Right lobe of liver (tissue), 6 donors: ENCODE measurements at regions not wholly inside any gene's neighbourhood (a gene's known extent, or its start where the extent isn't known, plus 50 kb on each side); places are given as distances from the start of the nearest gene placed in this dataset.

ENCODE experiments used
- ATAC-seq, 4 donors: fragments of 200-7000 bp; cut with Tn5 transposase; one replicate each; pipeline ENCODE4 v1.9.1; 2020; ENCODE audit warnings: mild to moderate bottlenecking in 4 of 4, moderate library complexity in 4 of 4
- DNase-seq, 3 donors: peaks; one replicate each; pipeline ENCODE4 v3.0.0-alpha.2; 2020
- H3K27ac ChIP-seq, 3 donors: fragments of 200-600 bp; one replicate each; pipeline ENCODE4 v1.8.0; 2022
- H3K27me3 ChIP-seq, 2 donors: fragments of 200-600 bp; one replicate each; pipeline ENCODE4 v1.8.0; 2022
- H3K36me3 ChIP-seq, 4 donors: fragments of 200-600 bp; sonication (generic) in 1 of 4; one replicate each; pipeline versions ENCODE4 v1.5.1 to v1.8.0; 2017 to 2022; ENCODE audit warnings: control low read depth in 1 of 4
- H3K4me1 ChIP-seq, 4 donors: fragments of 200-600 bp; sonication (generic) in 1 of 4; one replicate each; pipeline versions ENCODE4 v1.5.1 to v1.8.0; 2017 to 2022; ENCODE audit warnings: control low read depth in 1 of 4
- H3K4me3 ChIP-seq, 3 donors: fragments of 200-600 bp; one replicate each; pipeline ENCODE4 v1.8.0; 2022
- H3K9me3 ChIP-seq, 4 donors: fragments of 200-600 bp; sonication (generic) in 1 of 4; one replicate each; pipeline versions ENCODE4 v1.5.1 to v1.8.0; 2017 to 2022; ENCODE audit warnings: control low read depth in 1 of 4
- CTCF ChIP-seq, 4 donors: fragments of 200-600 bp in 3 of 4; fragments of 450-650 bp in 1 of 4; IDR thresholded peaks; one replicate each; pipeline versions ENCODE4 v1.5.1 to v1.8.0; 2016 to 2022; ENCODE audit warnings: antibody characterized with exemption in 4 of 4, mild to moderate bottlenecking in 2 of 4
- POLR2A ChIP-seq: fragments of 450-650 bp; IDR thresholded peaks from one replicate; pipeline ENCODE4 v1.6.1; 2017; ENCODE audit warnings: antibody characterized with exemption, mild to moderate bottlenecking
- WGBS: methylation state at CpG from one replicate; pipeline ENCODE4 v1.1.6; 2018; ENCODE audit warnings: low coverage, low lambda C conversion rate; ENCODE audit not compliant: insufficient coverage; ENCODE audit errors: missing lambda C conversion rate; 5-methylcytosine and 5-hydroxymethylcytosine counted together
- intact Hi-C, 2 donors: fragments of 100-400 bp; cut with DNase I; formaldehyde crosslinking; loops; one replicate each; pipeline versions ENCODE4 v1.11.2 to v1.14.1; 2022
- donor health status: DM: no; HTN: yes; CAD: no.
- donor health status: DM: no; HTN: no; CAD: no.
- donor health status: DM: no; HTN: no; CAD: no.
- donor health status: DM: no; HTN: yes; CAD: no.
- donor health status: DM: no; HTN: yes; CAD: no.

GRCh38 chr1:221397606-221398005, 344.3 kb downstream of the DUSP10 start:
- Histone ChIP-seq H3K4me1 (no peaks in the 10 kb centered on the region), H3K27me3 (no peaks in the 10 kb centered on the region), H3K36me3 (no peaks in the 10 kb centered on the region), H3K9me3 (no peaks in the 10 kb centered on the region), H3K4me3 (no peak overlapping the region), H3K27ac (no peak overlapping the region)
- WGBS, result 67% methylated on average over 1 of the region's 3 CpGs
- ATAC-seq (no peak), DNase-seq (no peak)
- intact Hi-C loops, result no loop called here
- no peak for TF ChIP-seq CTCF (IDR thresholded peaks at IDR 0.05)
- no peak for TF ChIP-seq POLR2A

DNA sequence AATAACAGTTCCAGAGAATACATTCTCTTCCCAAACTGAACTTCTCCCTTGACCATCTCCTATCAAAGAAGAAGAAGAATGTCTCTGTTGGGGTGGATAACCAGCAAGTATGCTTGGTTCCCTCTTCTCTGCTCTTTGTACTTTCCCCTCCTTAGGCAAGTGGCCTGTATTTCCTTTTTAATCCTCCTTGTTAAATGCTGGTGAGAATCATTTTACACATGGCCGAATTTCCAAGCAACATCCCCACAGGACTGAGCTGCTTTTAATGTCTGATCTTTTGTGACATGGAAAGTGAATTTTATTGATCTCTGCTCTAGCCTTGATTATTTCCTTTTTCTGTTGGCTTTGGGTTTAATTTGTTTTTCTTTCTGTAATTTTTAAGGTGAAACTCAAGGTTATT, 336.7 kb downstream of the DUSP10 start:
- Histone ChIP-seq H3K4me1 (no peaks in the 10 kb centered on the region), H3K36me3 (no peaks in the 10 kb centered on the region), H3K27ac (no peak overlapping the region), H3K27me3 (no peaks in the 10 kb centered on the region), H3K4me3 (no peak overlapping the region), H3K9me3 (no peaks in the 10 kb centered on the region)
- ATAC-seq (no peak), DNase-seq (no peak)
- 62% methylated on average over 1 of the region's 1 CpG for WGBS
- intact Hi-C loops, result no loop called here
- TF ChIP-seq CTCF (IDR thresholded peaks at IDR 0.05) (no peak), POLR2A (no peak)

- ATAC-seq (no peak), DNase-seq (no peak)
- TF ChIP-seq CTCF (IDR thresholded peaks at IDR 0.05) (no peak), POLR2A (no peak)
- Histone ChIP-seq H3K27ac (no peak overlapping the region), H3K36me3 (no peaks in the 10 kb centered on the region), H3K27me3 (no peaks in the 10 kb centered on the region), H3K9me3 (no peaks in the 10 kb centered on the region), H3K4me1 (no peaks in the 10 kb centered on the region), H3K4me3 (no peak overlapping the region)
- intact Hi-C loops, result no loop called here
- WGBS, result 63% methylated on average over 4 of the region's 7 CpGs
Measured at GRCh38 chr1:221408117-221408803, 333.6 kb downstream of the DUSP10 start.

DNA sequence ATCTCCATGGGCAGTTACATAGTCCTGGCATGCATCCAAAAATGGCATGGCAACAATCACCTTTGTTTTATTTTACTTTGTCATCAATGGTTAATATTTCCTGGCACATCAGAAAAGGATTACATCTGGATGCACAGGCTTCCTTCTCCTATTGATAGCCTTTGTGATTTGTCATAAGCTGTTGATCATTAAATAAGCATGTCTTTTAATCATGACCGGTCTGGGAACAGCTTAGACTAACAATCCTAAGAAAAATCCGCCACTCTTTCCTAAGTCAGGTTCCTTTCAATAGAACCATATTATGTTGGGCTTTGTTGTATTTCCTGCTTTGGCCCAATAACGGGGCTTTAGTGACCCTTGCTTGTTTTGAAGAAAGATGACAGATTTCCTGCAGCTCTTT, 330.6 kb downstream of the DUSP10 start:
- no peak for ATAC-seq
- no peak overlapping the region for H3K4me3 ChIP-seq
- DNase-seq, result no peak
- no peak overlapping the region for H3K27ac ChIP-seq
- TF ChIP-seq CTCF (IDR thresholded peaks at IDR 0.05), result no peak
- TF ChIP-seq POLR2A, result no peak
- no peaks in the 10 kb centered on the region for H3K27me3 ChIP-seq
- WGBS, result 72% methylated on average over 3 of the region's 3 CpGs
- H3K4me1 ChIP-seq, result no peaks in the 10 kb centered on the region
- intact Hi-C loops, result no loop called here
- no peaks in the 10 kb centered on the region for H3K9me3 ChIP-seq
- H3K36me3 ChIP-seq, result no peaks in the 10 kb centered on the region
